HG03095 (cell line): ENCODE measurements at regions not wholly inside any gene's neighbourhood (a gene's known extent, or its start where the extent isn't known, plus 50 kb on each side); places are given as distances from the start of the nearest gene placed in this dataset.
"Not testable (repeated sequence)": the region's sequence is repeated elsewhere in the genome, so short reads cannot be mapped to it uniquely, and the experiment has no call there.

Experiments used
- ATAC-seq: cut with Tn5 transposase; IDR thresholded peaks from one replicate; pipeline ENCODE4 v1.9.1; 2021; ENCODE audit warnings: moderate library complexity; ENCODE audit not compliant: unreplicated experiment

DNA sequence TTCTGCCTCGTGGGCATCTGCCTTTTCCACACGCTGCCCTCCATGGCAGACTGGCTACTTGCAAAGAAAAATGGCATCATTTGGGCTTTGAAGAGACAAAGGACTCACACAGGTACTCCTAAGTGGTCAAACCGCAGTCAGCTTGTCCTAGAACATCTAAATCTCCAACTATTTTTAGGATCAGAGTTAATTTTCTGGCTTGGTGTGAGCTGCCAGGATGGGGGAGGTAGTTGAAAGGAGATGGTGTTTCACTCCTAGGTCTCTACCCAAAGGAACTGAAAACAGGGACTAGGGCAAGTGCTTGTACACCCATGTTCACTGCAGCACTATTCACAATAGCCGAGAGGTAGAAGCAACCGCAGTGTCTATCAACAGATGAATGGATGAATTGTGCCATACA lies 107.9 kb upstream of the ATL2 start:
- no peak for ATAC-seq

DNA sequence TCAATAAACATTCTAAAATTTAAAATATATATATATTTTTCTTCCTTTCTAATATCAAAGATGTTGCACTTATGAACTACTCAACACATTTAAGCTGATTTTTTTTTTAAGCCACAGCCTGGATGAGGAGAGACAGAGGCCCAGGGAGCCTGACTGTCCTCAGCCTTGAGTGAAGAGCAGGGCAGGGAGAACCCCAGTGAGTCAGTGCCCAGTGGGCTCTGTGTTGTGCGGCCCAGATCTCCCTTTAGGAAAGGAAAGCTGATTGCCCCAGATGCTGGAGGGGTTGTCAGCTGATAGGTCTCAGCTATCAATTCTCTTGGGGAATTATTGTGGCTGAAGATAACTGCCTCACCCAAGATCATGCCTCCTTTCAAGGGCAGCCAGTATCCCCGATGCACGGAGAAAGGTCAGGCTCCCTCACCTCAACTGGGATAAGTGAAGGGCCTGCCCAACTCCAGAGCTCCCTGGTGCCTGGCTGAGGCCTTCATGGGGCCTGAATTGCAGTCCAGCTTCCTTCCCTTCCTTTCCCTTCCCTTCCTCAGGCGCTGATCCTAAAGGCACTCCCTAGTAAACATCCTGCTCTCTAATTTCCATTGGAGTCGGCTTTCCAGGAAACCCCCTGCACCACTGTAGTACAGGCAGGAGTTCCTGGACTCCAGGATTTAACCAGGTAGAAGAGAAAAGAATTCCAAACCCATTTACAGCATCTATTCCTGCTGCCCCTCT lies 106.9 kb upstream of the ATL2 start:
- ATAC-seq: no peak

DNA sequence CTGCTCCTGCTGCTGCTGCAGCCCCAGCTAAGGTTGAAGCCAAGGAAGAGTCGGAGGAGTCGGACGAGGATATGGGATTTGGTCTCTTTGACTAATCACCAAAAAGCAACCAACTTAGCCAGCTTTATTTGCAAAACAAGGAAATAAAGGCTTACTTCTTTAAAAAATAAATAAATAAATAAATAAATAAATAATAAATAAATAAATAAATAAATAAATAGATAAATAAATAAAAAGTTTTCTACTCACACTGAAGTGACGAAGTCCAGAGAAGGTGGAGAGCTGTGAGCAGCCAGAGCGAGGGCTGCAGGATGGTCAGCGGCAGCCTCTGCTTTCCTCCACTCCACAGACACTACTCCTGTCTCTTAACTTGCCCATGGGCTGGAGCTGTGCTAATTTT lies 105.6 kb upstream of the ATL2 start:
- not testable (repeated sequence) for ATAC-seq

DNA sequence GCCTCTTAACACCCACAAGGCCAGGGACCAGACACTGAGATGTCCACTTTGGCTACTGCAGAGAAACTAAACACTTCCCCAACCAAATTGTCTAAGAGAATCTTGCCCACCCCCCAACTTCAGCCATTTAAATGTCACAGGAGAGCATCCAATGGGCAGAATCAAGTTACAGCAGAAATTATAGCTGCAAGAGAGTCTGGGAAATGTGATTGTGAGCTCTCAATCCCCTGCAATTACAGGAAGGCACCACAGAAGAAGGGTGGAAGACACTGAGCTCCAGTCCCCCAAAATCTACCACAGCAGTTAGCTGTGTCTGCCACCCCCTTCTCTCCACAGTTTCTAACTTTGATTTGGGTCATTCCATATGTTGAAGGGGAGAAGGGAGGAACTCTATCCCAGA lies 103.5 kb upstream of the ATL2 start:
- no peak for ATAC-seq

DNA sequence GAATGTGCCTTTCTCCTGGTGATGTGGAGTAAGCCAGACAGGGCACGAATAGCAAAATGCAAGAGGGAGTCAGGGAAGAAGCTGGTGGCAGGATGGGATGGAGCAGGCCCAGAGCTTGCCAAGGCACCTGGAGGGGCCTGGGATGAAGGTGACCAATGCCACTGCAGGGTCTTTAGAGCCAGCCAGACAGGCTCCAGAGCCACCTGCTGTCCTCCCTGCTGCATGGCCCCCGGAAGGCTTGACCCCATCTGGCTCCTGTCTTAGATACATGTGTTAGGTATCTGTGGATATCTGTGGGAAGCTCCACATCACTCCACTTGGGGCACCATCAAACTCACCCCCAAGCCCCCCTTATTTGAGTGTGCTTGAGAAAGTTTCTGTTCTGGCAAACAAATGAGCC lies 99.9 kb upstream of the ATL2 start:
- ATAC-seq: no peak

DNA sequence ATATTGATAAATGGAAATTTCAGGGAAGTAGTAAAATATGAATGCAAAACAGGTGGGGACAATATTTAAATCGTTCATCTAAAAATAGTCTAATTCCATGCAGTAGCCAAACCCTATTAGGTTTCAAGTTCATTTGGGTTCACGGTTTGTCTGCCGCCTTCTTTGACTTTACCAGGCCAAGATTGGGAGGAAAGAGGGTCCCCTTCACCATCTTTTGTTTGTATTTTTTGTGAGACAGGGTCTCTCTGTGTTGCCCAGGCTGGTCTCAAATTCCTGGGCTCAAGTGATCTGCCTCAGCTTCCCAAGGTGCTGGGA lies 98.5 kb upstream of the ATL2 start:
- ATAC-seq: no peak

DNA sequence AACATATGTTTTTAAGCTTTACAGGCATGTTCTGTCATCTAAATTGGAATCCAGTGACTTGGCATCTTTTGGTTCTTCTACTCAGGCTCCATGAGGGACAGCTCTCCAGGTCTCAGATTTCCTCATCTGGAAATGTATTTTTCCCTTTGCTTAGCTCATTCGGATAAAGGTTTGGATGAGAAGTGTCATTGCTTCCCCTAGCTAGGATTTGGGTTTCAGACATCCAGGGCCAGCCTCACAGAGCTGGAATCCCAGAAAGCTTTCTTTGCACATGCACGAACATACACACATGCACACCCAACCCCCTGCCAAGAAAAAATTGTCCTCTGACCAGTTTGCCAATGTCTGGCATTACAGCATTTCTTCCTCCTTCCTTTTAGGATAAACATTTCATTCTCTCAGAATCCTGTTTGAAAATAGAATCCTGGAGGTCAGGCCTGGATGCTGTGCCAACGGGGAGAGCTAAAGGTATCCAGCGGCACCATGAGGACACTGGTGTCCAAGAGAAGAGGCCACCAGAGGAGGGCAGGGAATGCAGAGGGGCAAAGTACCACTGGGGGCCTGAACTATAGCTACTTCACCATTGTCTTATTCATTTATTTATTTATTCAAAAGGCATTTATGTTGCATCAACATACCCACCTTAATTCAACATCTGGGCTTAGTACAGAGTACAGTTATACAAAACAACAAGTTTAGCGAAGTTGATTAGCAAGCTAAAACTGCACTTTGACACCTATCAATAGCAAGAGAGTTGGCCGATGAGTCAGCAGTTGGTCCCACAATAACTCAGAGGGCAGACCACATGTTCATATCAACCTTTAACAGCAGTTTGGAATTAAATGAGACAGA lies 97.9 kb upstream of the ATL2 start:
- no peak for ATAC-seq

DNA sequence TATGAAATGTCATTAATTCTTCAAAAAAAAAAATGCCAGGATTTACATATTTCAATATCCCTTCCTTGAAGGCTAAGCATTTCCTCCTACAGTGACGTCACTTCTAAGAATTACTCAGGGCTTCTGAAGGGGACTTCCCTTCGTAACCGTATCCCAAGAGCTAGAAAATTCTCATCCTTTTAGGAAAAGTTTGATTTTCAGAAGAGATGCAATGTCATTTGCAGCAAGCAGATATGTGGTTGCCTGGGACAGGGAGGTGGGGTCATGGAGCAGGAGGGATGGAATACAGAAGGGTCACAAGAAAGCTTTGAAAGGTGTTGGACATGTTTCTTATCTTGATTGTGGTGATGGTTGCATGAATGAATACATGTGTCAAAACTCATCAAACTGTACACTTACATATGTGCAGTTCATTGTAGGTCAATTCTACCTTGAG lies 97.0 kb upstream of the ATL2 start:
- ATAC-seq: no peak

DNA sequence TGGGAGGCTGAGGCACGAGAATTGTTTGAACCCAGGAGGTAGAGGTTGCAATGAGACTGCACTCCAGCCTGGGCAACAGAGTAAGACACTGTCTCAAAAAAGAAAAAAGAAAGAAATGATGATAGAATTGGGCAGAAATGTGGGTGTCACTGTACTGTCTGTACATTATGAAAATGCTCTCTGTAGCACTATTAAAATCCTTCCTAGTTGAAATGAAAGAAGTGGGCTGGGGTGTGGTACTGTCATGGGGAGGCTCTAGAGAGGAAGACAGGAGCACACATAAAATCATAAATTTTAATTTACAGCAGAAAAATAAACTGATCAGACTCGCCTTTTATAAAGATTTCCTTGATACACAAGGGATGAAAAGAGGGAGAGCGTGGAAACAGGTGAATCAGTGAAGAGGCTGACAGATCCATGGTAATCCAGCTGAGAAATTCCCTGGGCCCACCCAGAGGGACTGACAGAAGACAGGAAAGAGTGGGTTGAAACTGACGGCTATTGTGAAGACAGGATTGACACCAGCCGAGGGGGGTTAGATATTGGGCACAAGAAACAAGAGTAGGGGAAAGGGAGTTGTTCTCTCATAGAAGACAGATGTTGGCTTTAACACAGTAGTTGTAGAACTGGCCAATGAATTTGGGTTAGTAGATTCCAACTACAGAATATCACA lies 96.4 kb upstream of the ATL2 start:
- no peak for ATAC-seq

DNA sequence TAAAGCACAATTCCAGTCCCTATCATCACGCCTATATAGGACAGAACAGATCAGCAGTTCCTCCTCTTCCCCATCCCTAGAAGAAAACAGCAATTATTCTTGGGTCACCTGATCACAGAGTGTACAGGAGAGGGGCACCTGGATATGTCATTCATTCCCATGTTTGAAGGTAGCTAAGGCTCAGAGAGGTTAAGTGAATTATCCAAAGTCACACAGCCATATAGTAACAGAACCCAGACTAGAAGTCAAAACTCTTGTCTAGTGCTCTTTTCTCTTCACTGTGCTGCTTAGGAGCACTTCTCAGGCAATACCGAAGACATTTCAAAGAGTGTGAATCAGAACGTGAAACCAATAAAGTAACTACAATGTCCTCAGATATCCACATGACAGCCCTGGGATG lies 93.0 kb upstream of the ATL2 start:
- ATAC-seq: no peak

DNA sequence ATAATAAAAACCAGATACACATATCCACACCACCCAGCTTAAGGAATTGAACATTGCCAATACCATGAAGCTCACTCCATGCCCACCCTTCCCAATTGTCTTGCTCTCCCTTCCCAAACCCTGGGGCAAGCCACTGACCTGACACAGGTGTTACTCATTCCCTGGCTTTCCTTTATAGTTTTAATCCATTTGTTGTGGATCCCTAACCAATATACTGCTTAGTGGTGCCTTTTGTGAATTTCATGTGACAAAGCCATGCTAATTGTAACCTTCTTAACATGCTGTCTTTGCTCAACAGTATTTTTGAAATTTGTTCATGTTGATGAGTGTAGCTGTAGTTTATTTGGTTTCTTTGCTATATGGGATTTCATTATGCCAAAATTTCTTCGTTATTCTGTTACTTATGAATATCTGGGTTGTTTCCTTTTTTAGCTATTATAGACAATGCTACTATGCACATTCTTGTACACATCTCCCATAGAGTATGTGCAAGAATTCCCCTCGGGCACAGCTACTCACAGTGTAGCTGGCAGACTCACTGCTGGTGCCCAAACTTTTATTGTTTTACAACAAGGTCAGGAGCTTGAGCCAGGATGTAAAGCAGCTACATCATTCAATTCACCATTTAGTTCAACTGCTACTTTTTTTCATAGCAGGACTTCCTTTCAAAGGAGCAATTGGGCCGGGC lies 90.8 kb upstream of the ATL2 start:
- no peak for ATAC-seq

DNA sequence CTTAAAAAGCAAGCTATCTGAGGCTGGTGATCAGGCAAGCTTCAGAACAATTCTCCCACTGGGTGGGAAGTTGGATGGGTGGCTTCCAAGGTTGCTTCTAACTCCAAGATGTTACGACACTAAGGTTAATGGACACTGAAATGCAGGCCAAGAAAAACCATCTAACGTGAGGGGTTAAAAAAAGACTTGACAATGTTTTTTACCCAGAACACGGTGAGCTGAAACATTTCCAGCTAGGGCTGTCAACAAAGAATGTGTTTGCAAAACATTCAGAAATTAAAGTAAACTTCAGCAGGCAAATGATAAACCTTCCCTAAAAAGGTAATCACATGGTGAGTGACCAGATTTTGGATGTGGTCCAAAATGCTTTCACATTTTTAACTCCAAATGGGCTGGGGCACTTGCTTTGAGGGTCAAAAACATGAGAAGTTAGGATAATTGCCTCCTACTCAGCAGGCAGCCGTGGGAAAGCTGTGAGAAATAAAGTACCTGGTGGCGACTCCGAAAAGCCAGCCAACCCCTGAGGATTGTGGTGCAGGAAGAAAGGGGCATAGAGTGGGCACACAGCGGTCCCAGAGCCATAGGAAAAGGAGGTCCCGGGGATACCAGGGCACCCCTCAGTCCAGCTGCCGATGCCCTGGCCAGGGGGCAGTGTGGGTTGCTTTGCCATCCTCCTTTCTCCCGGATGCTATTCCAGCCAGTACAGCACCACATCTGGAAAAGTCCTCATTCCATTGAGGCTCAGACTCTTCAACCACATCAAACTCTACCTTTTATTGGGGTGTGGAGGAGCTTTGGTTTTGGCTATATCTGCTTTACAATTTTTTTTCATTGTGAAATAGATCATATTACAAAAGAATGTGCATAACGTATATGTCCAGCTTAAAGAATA lies 90.0 kb upstream of the ATL2 start:
- no peak for ATAC-seq

DNA sequence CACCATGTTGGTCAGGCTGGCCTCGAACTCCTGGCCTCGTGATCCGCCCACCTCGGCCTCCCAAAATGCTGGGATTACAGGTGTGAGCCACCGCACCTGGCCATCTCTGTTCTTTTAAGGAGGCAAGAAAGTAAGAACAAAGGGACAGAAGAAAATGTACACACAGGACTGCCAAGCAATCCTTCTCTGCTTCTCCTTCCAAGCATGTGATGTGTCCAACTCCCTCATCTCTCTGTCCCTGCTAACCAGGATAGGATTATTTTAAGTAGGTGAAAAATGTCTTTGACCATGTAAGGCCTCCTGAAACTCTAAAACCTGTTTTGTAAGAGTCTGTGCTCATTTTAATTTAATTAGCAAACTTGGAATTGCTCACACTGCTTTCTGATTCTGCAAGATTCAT lies 89.3 kb upstream of the ATL2 start:
- no peak for ATAC-seq

DNA sequence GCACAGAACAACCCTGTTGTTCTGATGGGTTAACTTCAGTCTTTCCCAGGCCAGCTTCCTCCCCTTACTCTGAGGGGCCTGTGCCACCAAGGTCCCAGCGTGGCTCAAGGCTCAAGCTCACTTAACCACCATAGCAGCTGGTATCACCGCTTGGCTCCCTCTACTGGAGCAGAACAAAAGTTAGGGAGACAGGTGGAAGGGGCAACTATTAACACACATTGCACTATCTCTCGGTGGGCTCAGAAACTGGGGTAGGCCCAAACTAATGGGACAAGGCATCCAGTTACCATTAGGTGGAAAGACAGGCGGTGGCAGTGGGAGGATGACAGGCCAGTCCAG lies 88.7 kb upstream of the ATL2 start:
- ATAC-seq: no peak

DNA sequence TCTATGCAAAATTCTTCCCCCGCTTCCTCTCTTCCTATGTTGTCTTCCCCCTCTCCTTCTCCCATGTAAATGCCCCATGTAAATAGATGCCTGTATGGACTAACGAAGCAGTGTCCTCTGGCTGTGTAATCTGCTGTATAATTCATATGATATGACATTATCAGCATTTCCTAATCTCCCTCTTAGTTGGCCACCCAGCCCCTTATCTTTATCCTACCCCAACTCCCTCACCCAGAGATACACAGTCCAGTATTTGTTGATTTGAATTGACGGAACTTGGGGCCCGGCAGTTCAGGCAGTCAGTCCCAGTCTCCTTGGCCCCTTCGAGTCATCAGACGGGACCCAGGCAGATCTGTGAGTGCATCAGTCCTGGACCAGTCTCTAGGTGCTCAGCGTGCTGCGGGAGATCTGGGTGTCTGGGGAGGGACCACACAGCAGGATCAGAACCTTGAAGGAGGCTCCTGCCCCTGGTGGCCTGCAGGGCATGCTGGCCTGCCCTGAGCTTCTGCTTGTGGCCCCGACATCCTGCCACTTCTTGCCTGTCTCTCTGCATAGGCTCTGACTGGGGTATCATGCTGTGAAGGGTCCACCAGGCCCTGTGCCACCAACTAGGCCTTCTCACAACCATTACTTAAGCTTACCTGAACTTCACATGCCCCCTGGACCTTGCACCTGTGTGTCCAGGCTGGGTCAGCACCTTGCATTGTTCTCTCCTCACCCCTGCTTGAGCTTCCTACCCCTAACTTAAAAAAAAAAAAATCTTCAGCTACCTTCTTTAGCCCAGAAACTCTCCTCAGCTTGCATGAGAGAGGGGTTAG lies 88.1 kb upstream of the ATL2 start:
- ATAC-seq: no peak

DNA sequence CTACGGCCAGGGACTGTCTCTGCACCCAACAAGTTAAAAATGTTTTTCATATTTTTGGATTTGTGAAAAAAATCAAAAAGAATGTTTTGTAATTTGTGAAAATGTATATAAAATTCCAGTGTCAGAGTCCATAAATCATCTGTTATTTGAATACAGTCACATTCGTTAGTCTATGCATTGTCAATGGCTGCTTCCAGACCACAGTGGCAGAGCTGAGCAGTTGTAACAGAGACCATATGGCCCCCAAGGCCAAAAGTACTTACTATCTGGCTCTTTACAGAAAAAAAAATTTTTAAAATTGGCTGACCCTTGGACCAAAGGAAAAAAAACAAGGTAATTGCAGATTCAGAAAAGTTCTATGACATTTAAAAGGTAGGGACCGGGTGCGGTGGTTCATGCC lies 86.7 kb upstream of the ATL2 start:
- ATAC-seq: no peak

DNA sequence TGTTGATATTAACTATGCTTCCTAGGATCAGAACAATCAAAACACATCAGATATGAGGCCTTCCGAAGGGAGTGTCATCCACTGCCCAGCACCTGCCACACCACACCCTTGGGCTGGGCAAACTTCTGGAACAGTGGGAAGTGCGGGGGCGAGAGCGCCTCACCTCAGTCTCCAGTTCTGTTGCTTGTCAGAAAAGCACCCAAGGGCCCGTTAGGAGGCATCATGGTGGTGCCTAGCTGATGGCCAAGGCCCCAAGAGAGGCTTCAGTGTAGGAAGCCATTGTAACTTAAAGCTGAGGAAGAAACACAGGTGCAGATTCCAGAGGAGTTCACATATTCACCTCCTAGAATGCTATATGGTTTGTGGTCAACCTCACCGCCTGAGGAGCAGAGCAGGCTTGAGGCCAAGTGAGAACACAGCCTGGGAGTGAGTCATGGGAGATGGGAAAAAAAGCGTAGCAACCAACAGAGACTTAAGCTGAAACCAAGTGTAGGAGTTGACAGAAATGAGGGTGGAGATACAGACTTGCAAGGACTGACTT lies 85.1 kb upstream of the ATL2 start:
- ATAC-seq: no peak

DNA sequence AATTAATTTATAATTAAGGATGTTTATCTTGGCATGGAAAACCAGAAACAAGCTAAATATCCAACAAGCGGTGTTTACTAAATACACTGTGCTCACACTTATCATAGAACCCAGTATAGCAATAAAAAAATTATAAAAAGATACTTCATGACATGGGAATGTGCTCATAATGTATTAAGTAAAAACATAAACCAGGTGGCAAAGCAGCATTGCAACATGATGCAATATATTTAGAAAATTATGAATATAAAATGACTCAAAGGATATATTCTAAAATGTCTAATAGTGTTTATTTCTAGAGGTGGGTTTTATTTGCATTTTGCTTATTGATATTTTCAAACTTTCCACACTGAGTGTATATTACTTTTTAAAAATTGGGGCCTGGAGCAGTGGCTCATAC lies 84.4 kb upstream of the ATL2 start:
- ATAC-seq: no peak

DNA sequence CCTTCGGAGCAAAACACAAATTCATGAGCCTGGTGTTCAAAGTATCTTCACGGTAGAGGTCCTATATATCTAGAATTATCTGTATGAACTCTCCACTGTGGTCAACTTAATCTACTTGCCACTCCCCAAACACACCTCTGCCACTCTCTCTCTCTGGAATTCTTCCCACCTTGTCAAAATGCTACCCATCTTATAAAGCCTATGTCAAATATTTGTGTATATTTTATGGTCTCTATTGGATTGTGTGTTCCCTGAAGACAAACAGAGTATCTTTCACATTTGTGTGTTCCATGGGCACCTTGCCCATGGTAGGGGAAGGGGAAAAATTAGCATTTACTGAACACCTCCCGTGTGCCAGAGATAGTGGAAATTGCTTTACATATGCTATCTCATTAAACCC lies 83.2 kb upstream of the ATL2 start:
- ATAC-seq: no peak

DNA sequence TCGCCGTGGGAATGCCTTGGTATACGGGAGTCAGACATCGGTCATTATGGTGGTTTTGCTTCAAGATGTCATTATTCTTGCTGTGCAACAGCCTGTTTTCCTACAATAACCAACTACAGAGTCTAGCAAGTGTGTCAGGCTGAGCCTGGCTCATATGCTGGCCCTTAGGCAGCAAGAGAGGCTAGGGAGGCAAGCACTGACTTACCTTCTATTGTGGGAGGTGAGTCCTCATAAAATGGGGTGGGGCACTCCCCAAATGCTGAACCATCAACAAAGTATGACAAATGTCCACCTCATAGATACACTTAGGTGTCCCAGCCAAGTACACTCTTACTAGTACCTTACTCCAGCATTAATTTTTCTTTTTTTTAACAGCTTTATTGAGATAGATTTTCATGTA lies 77.0 kb upstream of the ATL2 start:
- no peak for ATAC-seq
